ENCODE measurements at regions not wholly inside any gene's neighbourhood (a gene's known extent, or its start where the extent isn't known, plus 50 kb on each side); places are given as distances from the start of the nearest gene placed in this dataset.

- H3K4me3 ChIP-seq (ENCODE audit: low read length), result no peak overlapping the region
- no peak for TF ChIP-seq POLR2AphosphoS5 (IDR thresholded peaks at IDR 0.05)
- TF ChIP-seq CTCF (IDR thresholded peaks at IDR 0.05; ENCODE audit: poor library complexity, severe bottlenecking), result no peak
- TF ChIP-seq TAF1 (IDR thresholded peaks at IDR 0.05; ENCODE audit: low read depth), result no peak
- no peak for TF ChIP-seq REST (IDR thresholded peaks at IDR 0.05; ENCODE audit: borderline replicate concordance)
- no peak for TF ChIP-seq EP300 (conservative IDR thresholded peaks at IDR 0.05; ENCODE audit: poor library complexity, severe bottlenecking)
- TF ChIP-seq RAD21 (conservative IDR thresholded peaks at IDR 0.05), result no peak
- TF ChIP-seq EZH2 (IDR thresholded peaks at IDR 0.05; ENCODE audit: borderline replicate concordance, insufficient read depth, low read length, poor library complexity, severe bottlenecking), result no peak
- TF ChIP-seq SMC3 (conservative IDR thresholded peaks at IDR 0.05; ENCODE audit: poor library complexity), result no peak
- no peak for TF ChIP-seq MXI1 (conservative IDR thresholded peaks at IDR 0.05; ENCODE audit: poor library complexity, severe bottlenecking)
- no peaks in the 10 kb centered on the region for H4K20me1 ChIP-seq (ENCODE audit: insufficient read depth)
- no peaks in the 10 kb centered on the region for H3K36me3 ChIP-seq (ENCODE audit: insufficient read depth, low read length)
- no peaks in the 10 kb centered on the region for H3K9me3 ChIP-seq (ENCODE audit: low read length)
- H3K9ac ChIP-seq (ENCODE audit: low read length), result no peak overlapping the region
- H3K27ac ChIP-seq (ENCODE audit: low read length), result no peak overlapping the region
- H3K27me3 ChIP-seq (ENCODE audit: insufficient read depth, low read depth, low read length), result no peaks in the 10 kb centered on the region
- H3K79me2 ChIP-seq (replicated peaks; ENCODE audit: insufficient read depth, low read length), result no peaks in the 10 kb centered on the region
- no peaks in the 10 kb centered on the region for H3K9me2 ChIP-seq (ENCODE audit: insufficient read depth, low read length)
- H3F3A ChIP-seq (ENCODE audit: insufficient read depth, low read length, poor library complexity, severe bottlenecking), result no peaks in the 10 kb centered on the region
- no peak overlapping the region for H2AFZ ChIP-seq (ENCODE audit: low read depth, low read length)
- no peak overlapping the region for H3K4me2 ChIP-seq (ENCODE audit: low read length)
Observed at GRCh38 chr7:35424440-35424839, 170.5 kb upstream of the TBX20 start.

- Histone ChIP-seq H3K36me3 (ENCODE audit: insufficient read depth, low read length) (no peaks in the 10 kb centered on the region), H3K79me2 (replicated peaks; ENCODE audit: insufficient read depth, low read length) (no peaks in the 10 kb centered on the region), H3K9me2 (ENCODE audit: insufficient read depth, low read length) (no peaks in the 10 kb centered on the region), H3K4me3 (ENCODE audit: low read length) (no peak overlapping the region), H3K9ac (ENCODE audit: low read length) (no peak overlapping the region), H2AFZ (ENCODE audit: low read depth, low read length) (no peak overlapping the region), H3K4me2 (ENCODE audit: low read length) (no peak overlapping the region), H3F3A (ENCODE audit: insufficient read depth, low read length, poor library complexity, severe bottlenecking) (no peaks in the 10 kb centered on the region), H3K27ac (ENCODE audit: low read length) (no peak overlapping the region), H4K20me1 (ENCODE audit: insufficient read depth) (no peaks in the 10 kb centered on the region), H3K9me3 (ENCODE audit: low read length) (no peaks in the 10 kb centered on the region), H3K27me3 (ENCODE audit: insufficient read depth, low read depth, low read length) (no peaks in the 10 kb centered on the region)
- no peak for TF ChIP-seq REST (IDR thresholded peaks at IDR 0.05; ENCODE audit: borderline replicate concordance)
- TF ChIP-seq EP300 (conservative IDR thresholded peaks at IDR 0.05; ENCODE audit: poor library complexity, severe bottlenecking), result no peak
- no peak for TF ChIP-seq SMC3 (conservative IDR thresholded peaks at IDR 0.05; ENCODE audit: poor library complexity)
- no peak for TF ChIP-seq POLR2AphosphoS5 (IDR thresholded peaks at IDR 0.05)
- no peak for TF ChIP-seq RAD21 (conservative IDR thresholded peaks at IDR 0.05)
- no peak for TF ChIP-seq TAF1 (IDR thresholded peaks at IDR 0.05; ENCODE audit: low read depth)
- no peak for TF ChIP-seq MXI1 (conservative IDR thresholded peaks at IDR 0.05; ENCODE audit: poor library complexity, severe bottlenecking)
- no peak for TF ChIP-seq CTCF (IDR thresholded peaks at IDR 0.05; ENCODE audit: poor library complexity, severe bottlenecking)
- no peak for TF ChIP-seq EZH2 (IDR thresholded peaks at IDR 0.05; ENCODE audit: borderline replicate concordance, insufficient read depth, low read length, poor library complexity, severe bottlenecking)
Observed at GRCh38 chr7:35422715-35423114, 168.8 kb upstream of the TBX20 start.
